Stomach smooth muscle (tissue), 2 donors: ENCODE measurements at regions not wholly inside any gene's neighbourhood (a gene's known extent, or its start where the extent isn't known, plus 50 kb on each side); places are given as distances from the start of the nearest gene placed in this dataset.

Experiments used
- H3K27ac ChIP-seq: one replicate; pipeline ENCODE4 v1.7.0; 2013; ENCODE audit warnings: mild to moderate bottlenecking, low read length, inconsistent platforms
- H3K27me3 ChIP-seq, 2 donors: one replicate each; pipeline ENCODE4 v1.7.0; 2013; ENCODE audit warnings: low read length in 2 of 2; ENCODE audit not compliant: insufficient read depth in 2 of 2, control insufficient read depth in 1 of 2
- H3K36me3 ChIP-seq, 2 donors: one replicate each; pipeline ENCODE4 v1.7.0; 2013; ENCODE audit warnings: low read length in 2 of 2; ENCODE audit not compliant: control insufficient read depth in 2 of 2, insufficient read depth in 2 of 2
- H3K4me1 ChIP-seq: one replicate; pipeline ENCODE4 v1.7.0; 2013; ENCODE audit warnings: low read length; ENCODE audit not compliant: control insufficient read depth, insufficient read depth
- H3K4me3 ChIP-seq, 2 donors: one replicate each; pipeline ENCODE4 v1.7.0; 2013; ENCODE audit warnings: low read length in 2 of 2
- H3K9ac ChIP-seq, 2 donors: one replicate each; pipeline ENCODE4 v1.7.0; 2013; ENCODE audit warnings: low read length in 2 of 2, mild to moderate bottlenecking in 1 of 2
- H3K9me3 ChIP-seq, 2 donors: one replicate each; pipeline ENCODE4 v1.7.0; 2013; ENCODE audit warnings: low read length in 2 of 2; ENCODE audit not compliant: control insufficient read depth in 2 of 2
- donor health status: healthy.
- donor health status: Pancreatic carcinoma.

- H3K27ac ChIP-seq: no peak overlapping the region
- H3K9me3 ChIP-seq: no peaks in the 10 kb centered on the region
- H3K4me1 ChIP-seq: no peaks in the 10 kb centered on the region
- H3K9ac ChIP-seq: no peak overlapping the region
- peaks cover 0 to 8% of the 10 kb centered on the region in 2 donors for H3K27me3 ChIP-seq
- no peak overlapping the region for H3K4me3 ChIP-seq
- no peaks in the 10 kb centered on the region for H3K36me3 ChIP-seq
Measured at GRCh38 chr13:111621164-111621563, 300.7 kb downstream of the TEX29 start.

GRCh38 chr13:111622051-111622531 lies 301.6 kb downstream of the TEX29 start:
- no peaks in the 10 kb centered on the region for H3K9me3 ChIP-seq
- H3K36me3 ChIP-seq: no peaks in the 10 kb centered on the region
- peaks cover 0 to 8% of the 10 kb centered on the region in 2 donors for H3K27me3 ChIP-seq
- no peak overlapping the region for H3K4me3 ChIP-seq
- no peak overlapping the region for H3K27ac ChIP-seq
- H3K4me1 ChIP-seq: no peaks in the 10 kb centered on the region
- no peak overlapping the region for H3K9ac ChIP-seq

- Histone ChIP-seq H3K4me3 (no peak overlapping the region), H3K9ac (no peak overlapping the region), H3K27me3 (peaks cover 0 to 8% of the 10 kb centered on the region in 2 donors), H3K4me1 (no peaks in the 10 kb centered on the region), H3K9me3 (no peaks in the 10 kb centered on the region), H3K27ac (no peak overlapping the region), H3K36me3 (no peaks in the 10 kb centered on the region)
Measured at GRCh38 chr13:111623208-111623607, 302.8 kb downstream of the TEX29 start.

GRCh38 chr13:111623743-111624505 lies 303.5 kb downstream of the TEX29 start:
- Histone ChIP-seq H3K4me1 (no peaks in the 10 kb centered on the region), H3K9me3 (no peaks in the 10 kb centered on the region), H3K4me3 (no peak overlapping the region), H3K27ac (no peak overlapping the region), H3K27me3 (peaks cover 0 to 8% of the 10 kb centered on the region in 2 donors), H3K9ac (no peak overlapping the region), H3K36me3 (no peaks in the 10 kb centered on the region)

- H3K9ac ChIP-seq: no peak overlapping the region
- no peak overlapping the region for H3K27ac ChIP-seq
- no peaks in the 10 kb centered on the region for H3K36me3 ChIP-seq
- no peaks in the 10 kb centered on the region for H3K9me3 ChIP-seq
- no peak overlapping the region for H3K4me3 ChIP-seq
- no peaks in the 10 kb centered on the region for H3K4me1 ChIP-seq
- H3K27me3 ChIP-seq: peaks cover 0 to 2% of the 10 kb centered on the region in 2 donors
Measured at GRCh38 chr13:111625526-111626315, 305.3 kb downstream of the TEX29 start.

GRCh38 chr13:111626371-111627305 lies 306.2 kb downstream of the TEX29 start:
- no peak overlapping the region for H3K27ac ChIP-seq
- no peaks in the 10 kb centered on the region for H3K9me3 ChIP-seq
- H3K4me3 ChIP-seq: no peak overlapping the region
- no peak overlapping the region for H3K9ac ChIP-seq
- no peaks in the 10 kb centered on the region for H3K4me1 ChIP-seq
- H3K36me3 ChIP-seq: no peaks in the 10 kb centered on the region
- H3K27me3 ChIP-seq: no peaks in the 10 kb centered on the region

GRCh38 chr13:111627596-111627995 lies 307.2 kb downstream of the TEX29 start:
- no peaks in the 10 kb centered on the region for H3K9me3 ChIP-seq
- no peaks in the 10 kb centered on the region for H3K27me3 ChIP-seq
- no peak overlapping the region for H3K4me3 ChIP-seq
- H3K9ac ChIP-seq: no peak overlapping the region
- H3K27ac ChIP-seq: no peak overlapping the region
- H3K4me1 ChIP-seq: no peaks in the 10 kb centered on the region
- H3K36me3 ChIP-seq: no peaks in the 10 kb centered on the region

- Histone ChIP-seq H3K9ac (no peak overlapping the region), H3K36me3 (no peaks in the 10 kb centered on the region), H3K27me3 (no peaks in the 10 kb centered on the region), H3K27ac (no peak overlapping the region), H3K9me3 (no peaks in the 10 kb centered on the region), H3K4me3 (no peak overlapping the region), H3K4me1 (no peaks in the 10 kb centered on the region)
Measured at GRCh38 chr13:111629016-111629415, 308.6 kb downstream of the TEX29 start.

- Histone ChIP-seq H3K27ac (no peak overlapping the region), H3K36me3 (no peaks in the 10 kb centered on the region), H3K4me1 (no peaks in the 10 kb centered on the region), H3K9ac (no peak overlapping the region), H3K9me3 (no peaks in the 10 kb centered on the region), H3K27me3 (no peaks in the 10 kb centered on the region), H3K4me3 (no peak overlapping the region)
Measured at GRCh38 chr13:111629457-111629856, 309.0 kb downstream of the TEX29 start.

- Histone ChIP-seq H3K9me3 (no peaks in the 10 kb centered on the region), H3K4me3 (no peak overlapping the region)
Measured at GRCh38 chr13:111629926-111630325, 309.5 kb downstream of the TEX29 start.

More at GRCh38 chr13:111629926-111630325, 309.5 kb downstream of the TEX29 start:
- Histone ChIP-seq H3K36me3 (no peaks in the 10 kb centered on the region), H3K9ac (no peak overlapping the region), H3K4me1 (no peaks in the 10 kb centered on the region), H3K27me3 (no peaks in the 10 kb centered on the region), H3K27ac (no peak overlapping the region)
